ENCODE measurements at regions not wholly inside any gene's neighbourhood (a gene's known extent, or its start where the extent isn't known, plus 50 kb on each side); places are given as distances from the start of the nearest gene placed in this dataset.

GRCh38 chr1:234925440-234926263 is 203.0 kb downstream of the TOMM20 start:
- TF ChIP-seq POLR2A (IDR thresholded peaks at IDR 0.05; ENCODE audit: low read depth, low read length) (no peak), TAF1 (IDR thresholded peaks at IDR 0.05; ENCODE audit: borderline replicate concordance, low read depth, low read length) (no peak), POLR2AphosphoS5 (IDR thresholded peaks at IDR 0.05; ENCODE audit: low read depth, low read length) (no peak)
